ENCODE measurements at regions not wholly inside any gene's neighbourhood (a gene's known extent, or its start where the extent isn't known, plus 50 kb on each side); places are given as distances from the start of the nearest gene placed in this dataset.
"Not testable (repeated sequence)": the region's sequence is repeated elsewhere in the genome, so short reads cannot be mapped to it uniquely, and the experiment has no call there.

GRCh38 chr1:14263225-14263624 is 335.3 kb upstream of the KAZN start:
- in situ Hi-C loops (cut with HindIII; ENCODE audit: low sequenced_read_pairs) = no loop called here
- DNase-seq (ENCODE audit: low spot score) = no peak

- in situ Hi-C loops (cut with HindIII; ENCODE audit: low sequenced_read_pairs) = no loop called here
- no peak for DNase-seq (ENCODE audit: low spot score)
Observed at GRCh38 chr1:14263671-14264070, 334.8 kb upstream of the KAZN start.

- in situ Hi-C loops (cut with HindIII; ENCODE audit: low sequenced_read_pairs) = no loop called here
- DNase-seq (ENCODE audit: low spot score) = no peak
Observed at GRCh38 chr1:14265495-14265894, 333.0 kb upstream of the KAZN start.

GRCh38 chr1:14267991-14268390 is 330.5 kb upstream of the KAZN start:
- in situ Hi-C loops (cut with HindIII; ENCODE audit: low sequenced_read_pairs) = no loop called here
- DNase-seq (ENCODE audit: low spot score) = no peak

GRCh38 chr1:14270821-14271220 is 327.7 kb upstream of the KAZN start:
- DNase-seq (ENCODE audit: low spot score) = no peak
- in situ Hi-C loops (cut with HindIII; ENCODE audit: low sequenced_read_pairs) = no loop called here

- no peak for DNase-seq (ENCODE audit: low spot score)
- in situ Hi-C loops (cut with HindIII; ENCODE audit: low sequenced_read_pairs) = no loop called here
Observed at GRCh38 chr1:14273811-14274210, 324.7 kb upstream of the KAZN start.

GRCh38 chr1:14279891-14280290 is 318.6 kb upstream of the KAZN start:
- in situ Hi-C loops (cut with HindIII; ENCODE audit: low sequenced_read_pairs); DNase-seq (ENCODE audit: low spot score): not testable (repeated sequence)

- no peak for DNase-seq (ENCODE audit: low spot score)
- in situ Hi-C loops (cut with HindIII; ENCODE audit: low sequenced_read_pairs) = no loop called here
Observed at GRCh38 chr1:14280909-14281308, 317.6 kb upstream of the KAZN start.

- in situ Hi-C loops (cut with HindIII; ENCODE audit: low sequenced_read_pairs) = no loop called here
Observed at GRCh38 chr1:14281412-14281811, 317.1 kb upstream of the KAZN start.

GRCh38 chr1:14282707-14283106 is 315.8 kb upstream of the KAZN start:
- peak; percentile 76 for DNase-seq (ENCODE audit: low spot score)
- in situ Hi-C loops (cut with HindIII; ENCODE audit: low sequenced_read_pairs) = no loop called here

More at GRCh38 chr1:14281412-14281811, 317.1 kb upstream of the KAZN start:
- no peak for DNase-seq (ENCODE audit: low spot score)

GRCh38 chr1:14285238-14285637 is 313.2 kb upstream of the KAZN start:
- DNase-seq (ENCODE audit: low spot score) = no peak
- in situ Hi-C loops (cut with HindIII; ENCODE audit: low sequenced_read_pairs) = no loop called here

GRCh38 chr1:14291182-14291581 is 307.3 kb upstream of the KAZN start:
- DNase-seq (ENCODE audit: low spot score); in situ Hi-C loops (cut with HindIII; ENCODE audit: low sequenced_read_pairs): not testable (repeated sequence)

GRCh38 chr1:14292520-14292919 is 306.0 kb upstream of the KAZN start:
- DNase-seq (ENCODE audit: low spot score) = no peak
- in situ Hi-C loops (cut with HindIII; ENCODE audit: low sequenced_read_pairs) = no loop called here

GRCh38 chr1:14294006-14294405 is 304.5 kb upstream of the KAZN start:
- in situ Hi-C loops (cut with HindIII; ENCODE audit: low sequenced_read_pairs) = no loop called here
- no peak for DNase-seq (ENCODE audit: low spot score)

GRCh38 chr1:14294860-14295536 is 303.5 kb upstream of the KAZN start:
- in situ Hi-C loops (cut with HindIII; ENCODE audit: low sequenced_read_pairs) = no loop called here
- DNase-seq (ENCODE audit: low spot score) = no peak

GRCh38 chr1:14296795-14297194 is 301.7 kb upstream of the KAZN start:
- in situ Hi-C loops (cut with HindIII; ENCODE audit: low sequenced_read_pairs) = no loop called here
- no peak for DNase-seq (ENCODE audit: low spot score)

GRCh38 chr1:14297356-14297755 is 301.1 kb upstream of the KAZN start:
- in situ Hi-C loops (cut with HindIII; ENCODE audit: low sequenced_read_pairs) = no loop called here

GRCh38 chr1:14298806-14299205 is 299.7 kb upstream of the KAZN start:
- no peak for DNase-seq (ENCODE audit: low spot score)
- in situ Hi-C loops (cut with HindIII; ENCODE audit: low sequenced_read_pairs) = no loop called here

More at GRCh38 chr1:14297356-14297755, 301.1 kb upstream of the KAZN start:
- no peak for DNase-seq (ENCODE audit: low spot score)

GRCh38 chr1:14300991-14301703 is 297.3 kb upstream of the KAZN start:
- peak; percentile 70 for DNase-seq (ENCODE audit: low spot score)
- in situ Hi-C loops (cut with HindIII; ENCODE audit: low sequenced_read_pairs) = no loop called here

- in situ Hi-C loops (cut with HindIII; ENCODE audit: low sequenced_read_pairs) = no loop called here
- DNase-seq (ENCODE audit: low spot score) = no peak
Observed at GRCh38 chr1:14301704-14302024, 296.8 kb upstream of the KAZN start.

GRCh38 chr1:14302025-14302424 is 296.5 kb upstream of the KAZN start:
- in situ Hi-C loops (cut with HindIII; ENCODE audit: low sequenced_read_pairs) = no loop called here
- DNase-seq (ENCODE audit: low spot score) = no peak

Data from G401 (cell line).